Naive thymus-derived CD4-positive, alpha-beta T cell (primary cell): ENCODE measurements at regions not wholly inside any gene's neighbourhood (a gene's known extent, or its start where the extent isn't known, plus 50 kb on each side); places are given as distances from the start of the nearest gene placed in this dataset.

Experiments used
- ATAC-seq: fragments of 150-1000 bp; cut with Tn5 transposase; 2 replicates; pipeline ENCODE4 v1.10.0; 2021; ENCODE audit warnings: mild to moderate bottlenecking, moderate library complexity
- CTCF ChIA-PET: fragments of 350-600 bp; sonication (Branson Sonifier 250); formaldehyde crosslinking; loops from one replicate; lab custom pipeline; 2021; ENCODE audit warnings: antibody characterized with exemption; lab: Charles Lee
- POLR2A ChIA-PET: fragments of 350-600 bp; sonication (Branson Sonifier 250); formaldehyde crosslinking; loops from one replicate; lab custom pipeline; 2021; ENCODE audit warnings: antibody characterized with exemption, inconsistent platforms; lab: Charles Lee
- DNase-seq, 9 donors: peaks; one replicate each; pipeline versions ENCODE4 v3.0.0 to v3.0.0-alpha.2; 2020 to 2022; ENCODE audit warnings: mixed read lengths in 1 of 9
- H3K27ac ChIP-seq: one replicate; pipeline ENCODE4 v1.7.0; 2013; ENCODE audit warnings: mild to moderate bottlenecking, low read depth, low read length, moderate library complexity
- H3K27me3 ChIP-seq, 2 donors: one replicate each; pipeline ENCODE4 v1.7.0; 2013; ENCODE audit warnings: low read length in 2 of 2, mild to moderate bottlenecking in 2 of 2, moderate library complexity in 2 of 2; ENCODE audit not compliant: control insufficient read depth in 2 of 2, insufficient read depth in 2 of 2
- H3K36me3 ChIP-seq, 3 experiments: 1 replicate in 2 of 3; 2 replicates in 1 of 3; pipeline ENCODE4 v1.7.0; 2013; ENCODE audit warnings: low read length in 3 of 3, mild to moderate bottlenecking in 3 of 3, moderate library complexity in 1 of 3; ENCODE audit not compliant: insufficient read depth in 3 of 3, control insufficient read depth in 2 of 3
- H3K4me1 ChIP-seq, 2 donors: one replicate each; pipeline ENCODE4 v1.7.0; 2013; ENCODE audit warnings: low read length in 2 of 2, mild to moderate bottlenecking in 2 of 2, moderate library complexity in 1 of 2; ENCODE audit not compliant: control insufficient read depth in 2 of 2, insufficient read depth in 2 of 2
- H3K4me3 ChIP-seq: 2 replicates; pipeline ENCODE4 v1.7.0; 2013; ENCODE audit warnings: mild to moderate bottlenecking, low read length
- H3K9me3 ChIP-seq, 3 experiments: 1 replicate in 2 of 3; 2 replicates in 1 of 3; pipeline ENCODE4 v1.7.0; 2013; ENCODE audit warnings: low read length in 3 of 3; ENCODE audit not compliant: control insufficient read depth in 2 of 3
- H3K27ac Mint-ChIP-seq, 9 donors: one replicate each; pipeline ENCODE4 v1.8.0; 2020 to 2022; ENCODE audit warnings: mixed read lengths in 9 of 9, mild to moderate bottlenecking in 8 of 9, moderate library complexity in 5 of 9, inconsistent platforms in 2 of 9
- H3K27me3 Mint-ChIP-seq, 5 donors: one replicate each; pipeline ENCODE4 v1.8.0; 2021 to 2022; ENCODE audit warnings: mixed read lengths in 5 of 5, mild to moderate bottlenecking in 1 of 5
- H3K36me3 Mint-ChIP-seq, 5 donors: one replicate each; pipeline ENCODE4 v1.8.0; 2020 to 2022; ENCODE audit warnings: mixed read lengths in 5 of 5, mild to moderate bottlenecking in 3 of 5, inconsistent platforms in 1 of 5
- H3K4me1 Mint-ChIP-seq, 7 donors: one replicate each; pipeline ENCODE4 v1.8.0; 2020 to 2022; ENCODE audit warnings: mixed read lengths in 7 of 7, mild to moderate bottlenecking in 3 of 7, inconsistent platforms in 1 of 7
- H3K4me3 Mint-ChIP-seq, 10 donors: one replicate each; pipeline ENCODE4 v1.8.0; 2020 to 2022; ENCODE audit warnings: mild to moderate bottlenecking in 10 of 10, mixed read lengths in 10 of 10, moderate library complexity in 6 of 10, inconsistent platforms in 2 of 10
- H3K9me3 Mint-ChIP-seq, 11 donors: one replicate each; pipeline ENCODE4 v1.8.0; 2020 to 2022; ENCODE audit warnings: mixed read lengths in 11 of 11, mild to moderate bottlenecking in 4 of 11, inconsistent platforms in 1 of 11, moderate library complexity in 1 of 11
- intact Hi-C, 2 donors: fragments of 100-400 bp; cut with micrococcal nuclease; formaldehyde crosslinking; loops; one replicate each; pipeline ENCODE4 v1.15.1; 2023

DNA sequence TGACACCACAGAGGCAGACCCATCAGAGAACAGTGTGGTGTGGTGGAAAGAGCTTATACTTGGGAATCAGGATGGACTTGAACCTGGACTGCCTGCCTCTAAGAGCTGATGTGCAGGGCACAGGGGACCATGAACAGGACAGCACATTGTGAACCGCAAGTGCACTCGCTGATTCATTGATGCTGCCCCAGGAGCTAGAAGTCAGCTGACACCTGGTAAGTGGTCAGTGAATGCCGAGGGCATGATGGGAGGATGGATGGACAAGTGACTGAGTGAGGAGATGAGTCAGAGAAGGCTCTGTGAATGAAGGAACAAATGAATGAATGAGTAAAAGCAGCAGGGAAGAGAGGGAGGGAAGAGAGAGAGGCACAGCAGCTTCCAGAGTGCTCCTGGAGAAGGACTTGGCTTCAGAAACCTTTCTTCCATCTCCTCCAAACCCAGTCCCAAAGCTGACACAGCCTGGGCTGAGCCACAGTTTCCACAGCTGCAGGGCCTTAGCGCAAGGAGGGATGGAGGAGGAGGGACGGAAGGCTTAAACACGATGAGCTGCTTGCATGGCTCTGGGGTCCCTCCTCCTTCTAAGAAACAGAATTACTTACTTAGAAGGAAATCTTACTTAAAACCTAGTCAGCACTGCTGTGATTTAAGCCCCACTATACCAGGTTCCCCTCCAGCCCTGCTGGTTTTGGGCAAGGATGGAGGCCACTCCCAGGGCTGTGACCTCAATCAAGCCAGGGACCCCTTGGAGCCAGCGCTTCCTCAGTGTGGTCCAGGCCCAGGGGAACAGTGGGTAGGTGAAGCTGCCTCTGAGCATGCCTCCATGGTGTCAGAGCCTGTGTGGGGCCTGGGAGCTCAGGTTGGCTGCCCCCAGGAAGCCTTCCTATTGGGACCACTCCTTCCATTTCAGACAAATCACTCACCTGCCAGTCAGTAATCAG lies 184.6 kb downstream of the TMEM132E start:
- DNase-seq (no peak), ATAC-seq (no peak)
- Mint-ChIP-seq H3K27ac (no peak overlapping the region), H3K9me3 (peaks cover 0 to 1% (median 0%) of the 10 kb centered on the region in 11 donors), H3K36me3 (peaks cover 0 to 3% (median 0%) of the 10 kb centered on the region in 5 donors), H3K4me1 (peaks cover 0 to under 1% (median 0%) of the 10 kb centered on the region in 7 donors), H3K27me3 (peaks cover 0 to 18% (median 8%) of the 10 kb centered on the region in 5 donors), H3K4me3 (no peak overlapping the region)
- no peaks in the 10 kb centered on the region for H3K36me3 ChIP-seq
- H3K27ac ChIP-seq = no peak overlapping the region
- POLR2A ChIA-PET = no interaction called here
- no peaks in the 10 kb centered on the region for H3K27me3 ChIP-seq
- H3K4me3 ChIP-seq = no peak overlapping the region
- H3K4me1 ChIP-seq = no peaks in the 10 kb centered on the region
- intact Hi-C loops = no loop called here
- CTCF ChIA-PET = no interaction called here
- H3K9me3 ChIP-seq = no peaks in the 10 kb centered on the region

DNA sequence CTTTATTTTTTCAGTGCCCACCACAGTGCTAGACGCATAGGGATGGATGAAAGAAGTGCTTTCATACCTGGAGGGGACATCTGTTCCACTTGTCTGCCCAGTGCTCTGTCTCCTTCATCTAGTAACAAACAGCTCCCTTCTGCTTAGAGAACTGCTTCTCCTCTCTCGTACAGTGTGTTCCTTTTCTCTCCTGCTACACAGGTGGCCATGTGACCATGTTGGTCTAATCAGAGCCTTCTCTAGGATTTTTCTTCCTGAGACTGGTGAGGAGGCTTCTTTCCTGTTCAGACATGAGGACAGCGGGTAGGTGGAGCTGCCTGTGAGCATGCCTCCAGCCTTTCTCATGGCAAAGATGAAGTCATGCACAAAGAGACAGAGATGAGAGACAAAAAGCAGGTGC lies 182.7 kb downstream of the TMEM132E start:
- Histone ChIP-seq H3K9me3 (no peaks in the 10 kb centered on the region), H3K4me3 (no peak overlapping the region), H3K27me3 (no peaks in the 10 kb centered on the region), H3K27ac (no peak overlapping the region), H3K36me3 (no peaks in the 10 kb centered on the region), H3K4me1 (no peaks in the 10 kb centered on the region)
- no peak for ATAC-seq
- Mint-ChIP-seq H3K36me3 (peaks cover 0 to 3% (median 0%) of the 10 kb centered on the region in 5 donors), H3K27me3 (peaks cover 0 to 23% (median 15%) of the 10 kb centered on the region in 5 donors), H3K4me3 (no peak overlapping the region), H3K27ac (no peak overlapping the region), H3K4me1 (peaks cover 0 to 6% (median 0%) of the 10 kb centered on the region in 7 donors), H3K9me3 (peaks cover 0 to 1% (median 0%) of the 10 kb centered on the region in 11 donors)
- intact Hi-C loops = no loop called here
- ChIA-PET POLR2A (no interaction called here), CTCF (no interaction called here)
- no peak for DNase-seq

DNA sequence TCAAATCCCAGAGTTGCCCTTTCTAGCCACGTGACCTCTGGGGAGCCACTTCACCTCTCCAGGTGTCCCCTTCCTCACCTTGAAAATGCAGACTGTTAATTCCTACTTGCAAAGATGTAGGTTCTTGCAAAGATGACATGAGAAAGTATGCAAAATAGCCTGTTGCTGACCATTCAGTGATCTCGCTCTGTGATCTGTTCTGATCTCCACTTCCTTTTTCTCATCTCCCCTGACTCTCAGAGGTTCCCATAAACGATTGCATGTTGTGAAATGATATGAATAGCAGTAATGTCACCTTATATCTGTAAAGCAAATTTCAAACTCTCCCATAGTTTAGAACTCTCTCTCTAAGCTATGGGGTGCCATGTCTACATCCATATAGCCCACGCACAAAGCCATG lies 182.3 kb downstream of the TMEM132E start:
- Histone ChIP-seq H3K4me1 (no peaks in the 10 kb centered on the region), H3K9me3 (no peaks in the 10 kb centered on the region), H3K4me3 (no peak overlapping the region), H3K27me3 (no peaks in the 10 kb centered on the region), H3K27ac (no peak overlapping the region), H3K36me3 (no peaks in the 10 kb centered on the region)
- DNase-seq = no peak
- no peak overlapping the region for H3K27ac Mint-ChIP-seq
- no peak for ATAC-seq
- intact Hi-C loops = no loop called here
- ChIA-PET POLR2A (no interaction called here), CTCF (no interaction called here)
- peaks cover 0 to 6% (median 0%) of the 10 kb centered on the region in 7 donors for H3K4me1 Mint-ChIP-seq
- peaks cover 0 to 1% (median 0%) of the 10 kb centered on the region in 11 donors for H3K9me3 Mint-ChIP-seq
- no peak overlapping the region for H3K4me3 Mint-ChIP-seq
- peaks cover 0 to 23% (median 15%) of the 10 kb centered on the region in 5 donors for H3K27me3 Mint-ChIP-seq
- peaks cover 0 to 3% (median 0%) of the 10 kb centered on the region in 5 donors for H3K36me3 Mint-ChIP-seq

DNA sequence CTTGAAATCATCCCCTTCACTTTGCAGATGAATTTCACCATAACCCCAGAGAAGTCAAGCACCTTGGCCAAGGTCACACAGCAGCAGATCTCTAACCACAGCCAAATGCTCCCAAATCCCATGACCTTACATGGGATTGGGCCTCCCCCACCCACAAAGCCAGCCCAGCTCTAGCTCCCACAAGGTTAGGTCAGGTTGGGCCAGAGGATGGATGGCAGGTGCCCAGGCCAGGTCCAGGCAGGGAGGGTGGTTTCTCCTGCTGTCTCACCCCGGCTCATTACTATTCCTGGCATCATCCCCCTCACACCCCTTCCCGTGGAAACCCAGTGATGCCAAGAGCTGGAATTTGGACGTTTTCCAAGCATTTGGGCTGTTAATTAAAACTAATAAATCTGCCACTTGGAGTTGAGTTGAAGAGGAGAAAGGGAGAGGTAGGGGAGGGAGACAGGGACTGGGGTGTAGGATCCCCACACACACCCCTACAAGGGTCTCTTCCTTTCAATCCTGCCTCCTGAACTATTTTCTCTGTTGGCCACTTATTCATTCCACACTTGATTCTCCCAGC lies 181.6 kb downstream of the TMEM132E start:
- Histone ChIP-seq H3K27ac (no peak overlapping the region), H3K27me3 (no peaks in the 10 kb centered on the region), H3K4me3 (no peak overlapping the region), H3K4me1 (no peaks in the 10 kb centered on the region), H3K36me3 (no peaks in the 10 kb centered on the region), H3K9me3 (no peaks in the 10 kb centered on the region)
- ATAC-seq = no peak
- no peak overlapping the region for H3K4me3 Mint-ChIP-seq
- H3K4me1 Mint-ChIP-seq = peaks cover 0 to 6% (median 0%) of the 10 kb centered on the region in 7 donors
- DNase-seq = no peak
- ChIA-PET CTCF (no interaction called here), POLR2A (no interaction called here)
- peaks cover 0 to 1% (median 0%) of the 10 kb centered on the region in 11 donors for H3K9me3 Mint-ChIP-seq
- H3K27me3 Mint-ChIP-seq = peaks cover 0 to 23% (median 16%) of the 10 kb centered on the region in 5 donors
- H3K36me3 Mint-ChIP-seq = peaks cover 0 to 3% (median 0%) of the 10 kb centered on the region in 5 donors
- H3K27ac Mint-ChIP-seq = no peak overlapping the region
- intact Hi-C loops = no loop called here

DNA sequence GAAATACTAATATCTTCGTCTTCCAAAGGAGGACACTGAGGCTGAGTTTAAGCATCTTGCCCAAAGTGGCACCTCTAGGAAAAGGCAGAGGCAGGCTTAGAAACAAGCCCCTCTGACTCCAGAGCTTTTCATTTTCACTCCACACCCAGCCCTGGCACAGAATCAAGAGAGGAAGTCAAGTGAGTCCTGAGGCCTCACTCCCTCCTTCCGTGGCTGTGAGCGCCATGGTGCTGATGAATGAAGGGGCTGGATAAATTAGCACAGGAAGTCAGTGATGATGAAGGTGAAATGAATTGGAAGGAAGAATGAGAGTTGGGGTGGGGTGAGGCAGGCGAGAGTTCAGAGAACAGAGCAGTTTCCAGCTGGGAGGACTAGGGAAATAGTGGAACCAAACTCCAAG lies 179.3 kb downstream of the TMEM132E start:
- Mint-ChIP-seq H3K27ac (no peak overlapping the region), H3K27me3 (peaks cover 0 to 32% (median 23%) of the 10 kb centered on the region in 5 donors), H3K36me3 (peaks cover 0 to 3% (median 0%) of the 10 kb centered on the region in 5 donors), H3K4me3 (no peak overlapping the region), H3K9me3 (no peaks in the 10 kb centered on the region), H3K4me1 (peaks cover 0 to 6% (median 0%) of the 10 kb centered on the region in 7 donors)
- ATAC-seq = no peak
- Histone ChIP-seq H3K27me3 (no peaks in the 10 kb centered on the region), H3K4me3 (no peak overlapping the region), H3K27ac (no peak overlapping the region), H3K9me3 (no peaks in the 10 kb centered on the region), H3K36me3 (no peaks in the 10 kb centered on the region), H3K4me1 (no peaks in the 10 kb centered on the region)
- POLR2A ChIA-PET = no interaction called here
- CTCF ChIA-PET = no interaction called here
- no peak for DNase-seq
- intact Hi-C loops = no loop called here

GRCh38 chr17:34758316-34758715 lies 178.9 kb downstream of the TMEM132E start:
- ATAC-seq = no peak
- peaks cover 0 to 35% (median 23%) of the 10 kb centered on the region in 5 donors for H3K27me3 Mint-ChIP-seq
- no peaks in the 10 kb centered on the region for H3K4me1 ChIP-seq
- POLR2A ChIA-PET = no interaction called here
- no peaks in the 10 kb centered on the region for H3K36me3 ChIP-seq
- intact Hi-C loops = no loop called here
- H3K9me3 ChIP-seq = no peaks in the 10 kb centered on the region
- H3K4me1 Mint-ChIP-seq = peaks cover 0 to 6% (median 0%) of the 10 kb centered on the region in 7 donors
- H3K4me3 Mint-ChIP-seq = no peak overlapping the region
- no peak overlapping the region for H3K27ac Mint-ChIP-seq
- no peak for DNase-seq
- H3K9me3 Mint-ChIP-seq = no peaks in the 10 kb centered on the region
- CTCF ChIA-PET = no interaction called here
- no peak overlapping the region for H3K27ac ChIP-seq
- H3K4me3 ChIP-seq = no peak overlapping the region
- H3K36me3 Mint-ChIP-seq = peaks cover 0 to 3% (median 0%) of the 10 kb centered on the region in 5 donors
- no peaks in the 10 kb centered on the region for H3K27me3 ChIP-seq
